Thyroid gland (tissue), 4 donors: ENCODE measurements at regions not wholly inside any gene's neighbourhood (a gene's known extent, or its start where the extent isn't known, plus 50 kb on each side); places are given as distances from the start of the nearest gene placed in this dataset.

Source experiments
- DNase-seq, 2 donors: peaks; one replicate each; pipeline ENCODE4 v3.0.0-alpha.2; 2019
- H3K27ac ChIP-seq, 3 donors: fragments of 200-600 bp; sonication (generic); 1 replicate in 2 of 3; 2 replicates in 1 of 3; pipeline ENCODE4 v1.5.1; 2016 to 2019; ENCODE audit warnings: mild to moderate bottlenecking in 1 of 3, moderate library complexity in 1 of 3
- H3K27me3 ChIP-seq: fragments of 200-600 bp; sonication (generic); one replicate; pipeline ENCODE4 v1.5.1; 2019
- H3K36me3 ChIP-seq, 2 donors: fragments of 200-600 bp; sonication (generic); one replicate each; pipeline ENCODE4 v1.5.1; 2016 to 2019
- H3K4me1 ChIP-seq, 2 donors: fragments of 200-600 bp; sonication (generic); one replicate each; pipeline ENCODE4 v1.5.1; 2017 to 2019
- H3K4me3 ChIP-seq, 3 donors: fragments of 200-600 bp; sonication (generic); replicated peaks in 1 of 3; 1 replicate in 2 of 3; 2 replicates in 1 of 3; pipeline ENCODE4 v1.5.1; 2016; ENCODE audit warnings: mild to moderate bottlenecking in 1 of 3
- H3K9me3 ChIP-seq: fragments of 200-600 bp; sonication (generic); one replicate; pipeline ENCODE4 v1.5.1; 2017
- POLR2A ChIP-seq, 2 donors: fragments of 450-650 bp; IDR thresholded peaks; one replicate each; pipeline ENCODE4 v1.6.1; 2017; ENCODE audit warnings: antibody characterized with exemption in 2 of 2, mild to moderate bottlenecking in 2 of 2, moderate library complexity in 1 of 2
- WGBS, 2 donors: methylation state at CpG; one replicate each; pipeline ENCODE4 v1.1.5; 2017; 5-methylcytosine and 5-hydroxymethylcytosine counted together
- intact Hi-C: fragments of 100-400 bp; cut with DNase I; formaldehyde crosslinking; loops from one replicate; pipeline ENCODE4 v1.15.1; 2023
- TF ChIP-seq, protein P1 (sequence below), 6 experiments: fragments of 200-600 bp in 3 of 6; fragments of 450-650 bp in 3 of 6; sonication (generic) in 3 of 6; IDR thresholded peaks; one replicate each; pipeline ENCODE4 v1.5.1; 2016 to 2019; ENCODE audit warnings: antibody characterized with exemption in 6 of 6, mild to moderate bottlenecking in 2 of 6, inconsistent platforms in 1 of 6, moderate library complexity in 1 of 6

GRCh38 chr6:90450268-90450953 is 136.5 kb downstream of the MAP3K7 start:
- H3K9me3 ChIP-seq: no peaks in the 10 kb centered on the region
- H3K4me1 ChIP-seq: no peaks in the 10 kb centered on the region
- no peak overlapping the region for H3K4me3 ChIP-seq
- intact Hi-C loops: no loop called here
- TF ChIP-seq, protein P1, sequence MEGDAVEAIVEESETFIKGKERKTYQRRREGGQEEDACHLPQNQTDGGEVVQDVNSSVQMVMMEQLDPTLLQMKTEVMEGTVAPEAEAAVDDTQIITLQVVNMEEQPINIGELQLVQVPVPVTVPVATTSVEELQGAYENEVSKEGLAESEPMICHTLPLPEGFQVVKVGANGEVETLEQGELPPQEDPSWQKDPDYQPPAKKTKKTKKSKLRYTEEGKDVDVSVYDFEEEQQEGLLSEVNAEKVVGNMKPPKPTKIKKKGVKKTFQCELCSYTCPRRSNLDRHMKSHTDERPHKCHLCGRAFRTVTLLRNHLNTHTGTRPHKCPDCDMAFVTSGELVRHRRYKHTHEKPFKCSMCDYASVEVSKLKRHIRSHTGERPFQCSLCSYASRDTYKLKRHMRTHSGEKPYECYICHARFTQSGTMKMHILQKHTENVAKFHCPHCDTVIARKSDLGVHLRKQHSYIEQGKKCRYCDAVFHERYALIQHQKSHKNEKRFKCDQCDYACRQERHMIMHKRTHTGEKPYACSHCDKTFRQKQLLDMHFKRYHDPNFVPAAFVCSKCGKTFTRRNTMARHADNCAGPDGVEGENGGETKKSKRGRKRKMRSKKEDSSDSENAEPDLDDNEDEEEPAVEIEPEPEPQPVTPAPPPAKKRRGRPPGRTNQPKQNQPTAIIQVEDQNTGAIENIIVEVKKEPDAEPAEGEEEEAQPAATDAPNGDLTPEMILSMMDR (IDR thresholded peaks at IDR 0.05): no peak
- no peak for TF ChIP-seq POLR2A (IDR thresholded peaks at IDR 0.05)
- no peak overlapping the region for H3K27ac ChIP-seq
- DNase-seq: no peak
- no peaks in the 10 kb centered on the region for H3K36me3 ChIP-seq
- WGBS, 2 donors: 52 to 58% methylated on average over 4 of the region's 4 CpGs
- H3K27me3 ChIP-seq: no peaks in the 10 kb centered on the region

DNA sequence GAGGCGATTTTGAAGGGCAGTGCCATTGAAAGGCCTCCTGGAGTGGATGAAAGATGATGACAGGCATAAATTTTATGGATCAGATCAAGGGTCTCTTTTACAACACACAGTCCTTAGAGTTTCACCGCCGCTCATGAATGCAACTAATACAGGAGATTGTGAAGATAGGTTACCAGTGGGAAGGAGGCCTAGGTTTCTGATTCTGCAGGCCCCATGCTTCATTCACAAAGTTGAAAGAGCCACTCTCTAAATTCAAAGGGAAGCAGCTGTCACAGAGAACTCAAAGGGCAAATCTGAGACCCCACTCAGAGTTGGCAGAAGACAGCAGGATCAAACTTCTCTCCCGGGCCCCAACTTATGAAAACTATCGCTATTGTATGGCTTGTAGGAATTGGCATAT is 137.6 kb downstream of the MAP3K7 start:
- intact Hi-C loops: no loop called here
- H3K27me3 ChIP-seq: no peaks in the 10 kb centered on the region
- no peaks in the 10 kb centered on the region for H3K36me3 ChIP-seq
- H3K4me3 ChIP-seq: no peak overlapping the region
- no peak overlapping the region for H3K27ac ChIP-seq
- WGBS, 2 donors: 92 to 93% methylated on average over 5 of the region's 5 CpGs
- H3K9me3 ChIP-seq: no peaks in the 10 kb centered on the region
- TF ChIP-seq POLR2A (IDR thresholded peaks at IDR 0.05): no peak
- TF ChIP-seq, protein P1 (IDR thresholded peaks at IDR 0.05): no peak
- no peaks in the 10 kb centered on the region for H3K4me1 ChIP-seq
- DNase-seq: no peak

GRCh38 chr6:90448836-90449235 is 138.0 kb downstream of the MAP3K7 start:
- Histone ChIP-seq H3K36me3 (no peaks in the 10 kb centered on the region), H3K27me3 (no peaks in the 10 kb centered on the region), H3K4me3 (no peak overlapping the region), H3K27ac (no peak overlapping the region), H3K4me1 (no peaks in the 10 kb centered on the region), H3K9me3 (no peaks in the 10 kb centered on the region)
- intact Hi-C loops: no loop called here
- no peak for DNase-seq
- 81 to 90% methylated on average over 5 of the region's 5 CpGs for WGBS, 2 donors
- TF ChIP-seq, protein P1 (IDR thresholded peaks at IDR 0.05): no peak
- no peak for TF ChIP-seq POLR2A (IDR thresholded peaks at IDR 0.05)

- Histone ChIP-seq H3K9me3 (no peaks in the 10 kb centered on the region), H3K36me3 (no peaks in the 10 kb centered on the region), H3K27me3 (no peaks in the 10 kb centered on the region), H3K4me3 (no peak overlapping the region), H3K27ac (no peak overlapping the region), H3K4me1 (no peaks in the 10 kb centered on the region)
- no peak for TF ChIP-seq POLR2A (IDR thresholded peaks at IDR 0.05)
- TF ChIP-seq, protein P1 (IDR thresholded peaks at IDR 0.05): no peak
- DNase-seq: no peak
- WGBS, 2 donors: 68 to 73% methylated on average over 2 of the region's 2 CpGs
- intact Hi-C loops: no loop called here
Measured at GRCh38 chr6:90446164-90446563, 140.7 kb downstream of the MAP3K7 start.

GRCh38 chr6:90445533-90446108 is 141.3 kb downstream of the MAP3K7 start:
- Histone ChIP-seq H3K4me1 (no peaks in the 10 kb centered on the region), H3K9me3 (no peaks in the 10 kb centered on the region), H3K36me3 (no peaks in the 10 kb centered on the region), H3K27ac (no peak overlapping the region), H3K4me3 (no peak overlapping the region), H3K27me3 (no peaks in the 10 kb centered on the region)
- TF ChIP-seq, protein P1 (IDR thresholded peaks at IDR 0.05): no peak
- TF ChIP-seq POLR2A (IDR thresholded peaks at IDR 0.05): no peak
- DNase-seq: no peak
- 74 to 86% methylated on average over 2 of the region's 2 CpGs for WGBS, 2 donors
- intact Hi-C loops: no loop called here
